ENCODE measurements at regions not wholly inside any gene's neighbourhood (a gene's known extent, or its start where the extent isn't known, plus 50 kb on each side); places are given as distances from the start of the nearest gene placed in this dataset.

GRCh38 chr21:43348170-43348766, 78.7 kb downstream of the SIK1 start:
- no peak for DNase-seq (ENCODE audit: low read depth in 2 of 2)

DNA sequence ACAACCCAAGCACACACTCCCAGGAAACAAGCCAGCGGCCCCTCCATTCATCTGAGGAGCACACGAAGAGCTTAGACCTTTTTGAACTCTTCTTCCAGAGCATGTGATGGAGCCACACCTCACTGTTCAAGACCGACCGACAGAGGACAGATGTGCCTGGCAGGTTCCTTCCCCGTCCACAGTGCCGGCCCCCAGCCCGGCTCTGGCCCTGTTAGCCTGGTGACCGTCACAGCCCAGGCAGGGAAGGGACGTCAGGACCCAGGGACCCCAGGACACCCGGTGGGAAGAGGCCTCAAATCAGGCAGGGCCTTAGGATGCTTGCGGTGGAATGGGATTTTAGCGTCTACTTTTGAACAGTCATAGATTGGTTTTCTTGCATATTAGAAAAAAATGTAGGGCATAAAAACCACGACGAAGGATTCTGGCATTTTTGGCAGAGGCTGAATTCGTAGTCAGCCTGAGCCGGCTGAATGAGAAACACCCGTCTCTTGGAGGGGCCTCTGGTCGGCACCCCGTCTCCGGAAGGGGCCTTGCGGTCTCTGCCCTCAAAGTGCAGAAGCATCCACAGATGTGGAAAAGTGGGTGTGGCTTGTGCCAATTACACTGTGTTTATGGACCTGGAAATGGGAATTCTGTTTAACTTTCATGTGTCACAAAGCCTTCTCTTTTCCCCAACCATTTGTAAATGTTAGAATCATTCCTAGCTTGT, 79.3 kb downstream of the SIK1 start:
- no peak for DNase-seq (ENCODE audit: low read depth in 2 of 2)

GRCh38 chr21:43346551-43346950, 80.4 kb downstream of the SIK1 start:
- DNase-seq (ENCODE audit: low read depth in 2 of 2), result no peak

DNA sequence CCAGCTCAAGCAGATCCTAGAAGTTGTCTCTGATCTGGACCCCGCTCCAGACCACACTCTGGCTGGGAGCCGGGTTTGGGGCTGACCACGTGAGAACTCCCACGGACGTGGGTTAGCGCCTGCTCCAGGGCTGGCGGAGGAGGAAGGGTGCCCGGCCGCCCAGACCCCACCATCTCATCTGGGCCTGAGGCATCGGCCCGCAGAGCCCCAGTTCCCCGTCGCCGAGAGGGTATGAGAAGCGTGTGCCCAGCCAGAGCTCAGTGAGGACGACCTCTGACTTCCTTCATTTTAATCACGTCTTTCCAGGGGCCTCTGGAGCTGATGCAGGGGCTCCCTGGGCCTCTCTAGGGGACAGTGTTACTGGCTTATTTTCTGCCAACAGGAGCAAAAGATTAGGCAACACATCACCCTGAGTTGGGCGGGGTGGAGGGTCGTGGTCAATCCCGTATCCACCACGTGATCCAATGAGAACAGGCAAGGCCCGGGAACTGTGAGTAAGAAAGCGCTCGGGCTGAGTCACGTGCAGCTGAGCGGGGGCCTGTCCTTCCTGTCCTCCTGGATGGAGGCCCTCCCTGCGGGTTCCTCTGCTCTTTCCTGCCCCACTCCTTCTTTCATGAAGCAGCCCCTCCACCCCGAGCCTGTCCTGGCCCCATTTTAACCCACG, 81.1 kb downstream of the SIK1 start:
- DNase-seq (ENCODE audit: low read depth in 2 of 2), result peak; percentile 10 to 40

DNA sequence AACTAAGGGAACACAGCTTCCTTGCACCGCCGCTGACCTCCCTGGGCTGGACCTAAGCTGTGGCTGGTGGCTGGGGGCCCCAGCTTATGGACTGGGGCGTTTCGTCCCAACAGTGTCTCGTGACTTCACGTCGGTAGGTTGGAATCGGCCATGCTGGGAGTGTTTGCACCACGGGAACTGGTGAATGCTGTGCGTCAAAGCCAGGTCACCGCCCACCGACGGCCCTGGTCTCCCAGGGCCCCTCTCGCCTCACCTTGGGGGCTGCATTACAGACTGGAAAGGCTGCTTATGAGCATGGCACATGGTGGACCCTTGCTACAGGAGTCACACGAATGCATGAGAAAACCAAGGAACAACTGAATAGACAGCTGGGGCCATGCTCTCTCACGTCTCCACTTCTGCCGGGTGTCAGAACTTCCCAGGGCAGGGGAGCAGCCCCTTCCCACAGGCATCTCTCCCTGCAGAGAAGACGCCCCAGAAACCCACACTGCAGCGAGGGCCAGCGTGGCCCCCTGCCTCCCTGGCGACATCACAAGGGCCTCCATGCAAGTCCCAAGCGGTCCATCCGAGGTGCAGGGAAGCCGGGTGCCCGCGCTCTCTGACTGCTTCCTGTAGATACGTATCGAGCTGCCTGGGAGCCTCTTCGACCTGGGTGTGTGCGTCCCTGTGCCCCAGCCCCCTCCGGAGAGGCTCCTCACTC, 81.7 kb downstream of the SIK1 start:
- DNase-seq (ENCODE audit: low read depth in 2 of 2), result no peak

GRCh38 chr21:43343992-43344886, 82.7 kb downstream of the SIK1 start:
- no peak for DNase-seq (ENCODE audit: low read depth in 2 of 2)

DNA sequence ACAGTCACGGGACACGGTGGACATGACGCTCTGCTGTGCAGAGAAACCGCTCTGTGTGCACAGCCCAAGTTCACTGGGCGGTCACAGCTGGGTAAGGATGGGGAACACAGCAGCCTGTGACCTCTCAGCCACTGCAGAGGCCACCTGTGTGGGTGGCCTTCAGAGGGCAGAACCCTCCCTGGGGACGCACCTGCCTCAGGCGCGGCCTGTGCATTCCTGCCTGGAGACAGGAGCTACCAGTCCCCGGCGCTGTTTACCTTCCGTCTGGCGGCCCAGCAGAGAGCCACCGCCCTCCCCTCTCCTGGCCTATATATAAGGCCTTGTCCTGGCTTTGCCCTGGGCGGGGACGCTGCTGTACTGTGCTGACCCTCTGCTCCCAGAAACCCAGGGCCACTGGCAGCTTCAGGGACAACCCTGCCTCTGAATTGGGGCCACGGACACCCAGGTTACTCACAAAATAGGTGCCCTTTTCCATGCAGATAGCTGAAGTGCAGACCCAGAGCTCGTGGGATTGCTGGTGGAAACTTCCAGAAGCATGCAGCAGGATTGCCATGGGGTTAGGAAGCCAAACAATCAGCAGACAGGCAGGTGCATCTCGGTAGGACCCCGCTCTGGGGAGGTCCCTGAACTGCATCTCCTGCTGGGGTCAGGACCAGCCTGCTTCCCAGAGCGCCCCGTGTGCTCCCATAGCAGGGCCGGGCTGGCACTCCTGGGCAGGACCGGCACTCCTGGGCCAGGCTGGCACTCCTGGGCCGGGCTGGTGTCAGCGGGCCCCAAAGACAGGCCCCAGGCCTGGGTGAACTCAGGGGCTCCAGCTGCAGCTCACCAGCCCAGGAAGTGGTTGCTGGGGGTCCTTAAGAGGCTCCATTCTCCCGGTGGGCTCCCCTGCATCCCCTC, 83.6 kb downstream of the SIK1 start:
- no peak for DNase-seq (ENCODE audit: low read depth in 2 of 2)

DNA sequence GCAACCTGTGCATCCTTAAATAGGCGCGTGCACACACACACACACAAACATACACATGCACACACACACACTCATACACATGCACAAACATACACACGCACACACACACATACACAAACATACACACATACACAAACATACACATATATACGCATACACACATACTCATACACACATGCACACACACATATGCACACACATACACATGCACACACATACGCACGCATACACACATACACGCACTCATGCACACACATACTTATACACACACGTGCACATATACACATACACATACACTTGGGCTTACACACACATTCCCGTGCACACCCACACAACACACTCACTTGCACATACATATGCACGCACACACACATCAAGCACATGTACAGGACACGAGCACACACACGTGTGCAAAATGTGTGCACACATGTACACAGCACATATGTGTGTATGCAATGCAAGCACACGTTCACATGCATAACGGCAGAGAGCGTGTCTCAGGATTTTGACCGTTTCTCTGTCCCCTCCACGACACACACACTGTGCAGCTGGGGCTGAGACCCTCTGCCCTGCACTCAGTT, 84.5 kb downstream of the SIK1 start:
- no peak for DNase-seq (ENCODE audit: low read depth in 2 of 2)

DNA sequence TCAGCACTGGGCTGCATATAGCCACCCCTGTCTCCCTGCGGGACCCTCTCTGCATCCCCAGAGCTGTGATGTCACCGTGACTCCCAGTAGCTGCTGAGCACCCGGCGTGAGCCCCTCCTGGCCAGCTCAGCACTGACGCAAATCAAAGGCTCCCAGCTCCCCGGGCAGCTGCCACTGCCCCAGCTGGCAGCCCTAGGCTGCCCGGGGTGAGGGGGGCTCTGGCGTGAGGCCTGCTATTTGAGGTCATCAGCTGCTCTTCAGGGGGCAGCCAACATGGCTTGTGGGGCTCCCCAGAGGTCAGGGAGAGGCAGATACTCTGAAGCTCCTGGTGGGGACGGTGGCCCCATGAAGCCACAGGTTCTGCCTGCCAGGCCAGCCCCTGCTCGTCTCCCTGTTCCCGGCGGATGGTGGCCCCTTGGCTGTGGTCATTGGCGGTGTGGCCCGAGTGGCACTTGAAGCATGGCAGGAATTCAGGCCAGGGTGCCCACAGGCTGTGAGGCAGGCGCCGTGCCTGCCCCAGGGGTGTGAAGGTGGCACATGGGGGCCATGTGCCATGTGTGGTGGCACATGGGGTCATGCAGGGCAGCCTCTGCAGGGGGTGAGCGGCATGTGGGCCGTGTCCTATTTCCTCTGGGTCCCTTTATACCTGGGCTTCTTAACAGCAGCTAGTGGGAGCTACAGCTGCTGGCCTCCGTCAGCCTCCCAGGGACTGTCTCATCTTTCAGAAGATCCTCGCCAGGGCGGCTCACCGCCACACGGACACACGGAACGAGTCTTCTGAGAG, 85.4 kb downstream of the SIK1 start:
- DNase-seq (ENCODE audit: low read depth in 2 of 2), result no peak

- DNase-seq (ENCODE audit: low read depth in 2 of 2), result no peak
These were observed 86.2 kb downstream of the SIK1 start for GRCh38 chr21:43340491-43341377.

- DNase-seq (ENCODE audit: low read depth in 2 of 2), result no peak
These were observed 87.3 kb downstream of the SIK1 start for GRCh38 chr21:43339668-43340067.

DNA sequence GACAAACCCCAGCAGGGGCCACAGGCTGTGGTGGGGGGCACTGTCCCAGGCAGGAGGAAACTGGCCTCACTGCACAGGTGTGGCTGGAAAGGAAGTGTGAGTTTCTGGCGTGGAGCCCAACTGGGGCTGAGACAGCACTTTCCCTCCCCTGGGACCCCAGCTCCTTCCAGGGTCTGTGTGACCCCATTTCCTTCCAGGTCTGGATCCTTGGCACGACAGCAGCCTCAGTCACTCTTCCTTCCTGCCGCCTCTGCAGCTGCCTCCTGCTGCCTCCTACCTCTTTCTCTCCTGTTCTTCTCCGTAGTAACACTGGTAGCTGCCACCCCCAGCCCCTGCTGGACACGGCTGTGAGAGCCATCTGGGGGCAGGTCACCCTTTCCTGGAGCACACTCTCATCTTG, 88.0 kb downstream of the SIK1 start:
- DNase-seq (ENCODE audit: low read depth in 2 of 2), result no peak

DNA sequence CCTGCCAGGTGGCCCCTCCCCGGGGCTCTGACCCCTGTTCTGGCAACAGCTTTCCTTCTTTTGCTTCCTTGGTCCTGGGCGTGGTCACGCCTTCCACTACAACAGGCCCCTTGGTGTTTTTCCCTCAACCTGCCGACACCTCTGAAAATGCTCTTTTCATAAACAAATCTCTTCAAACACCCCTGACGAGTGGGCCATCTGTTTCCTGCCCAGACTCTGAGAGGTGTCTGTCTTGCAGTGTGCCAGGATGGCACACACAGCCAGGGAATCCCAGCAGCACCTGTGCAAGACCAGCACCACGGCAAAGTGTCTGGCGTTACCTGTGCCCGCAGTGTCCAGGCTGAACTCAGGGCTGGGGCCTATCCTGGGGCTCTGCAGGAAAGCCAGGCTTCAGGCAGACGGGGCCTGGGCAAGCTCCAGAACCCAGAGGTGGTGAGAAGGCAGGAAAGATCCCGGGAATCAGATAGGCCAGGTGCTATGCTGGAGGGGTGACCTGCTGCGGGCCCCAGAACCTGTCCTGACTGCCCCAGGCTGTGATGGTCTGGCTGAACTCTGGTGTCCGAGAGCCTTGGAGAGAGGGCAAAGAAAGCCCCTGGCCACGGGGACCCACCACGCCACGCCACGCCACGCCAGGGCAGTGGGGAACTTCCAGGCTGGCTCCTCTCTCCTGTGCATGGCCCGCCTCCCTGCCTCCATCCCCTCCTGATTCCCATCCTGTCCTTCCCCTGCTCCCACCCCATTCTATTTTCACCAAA, 88.9 kb downstream of the SIK1 start:
- no peak for DNase-seq (ENCODE audit: low read depth in 2 of 2)

DNA sequence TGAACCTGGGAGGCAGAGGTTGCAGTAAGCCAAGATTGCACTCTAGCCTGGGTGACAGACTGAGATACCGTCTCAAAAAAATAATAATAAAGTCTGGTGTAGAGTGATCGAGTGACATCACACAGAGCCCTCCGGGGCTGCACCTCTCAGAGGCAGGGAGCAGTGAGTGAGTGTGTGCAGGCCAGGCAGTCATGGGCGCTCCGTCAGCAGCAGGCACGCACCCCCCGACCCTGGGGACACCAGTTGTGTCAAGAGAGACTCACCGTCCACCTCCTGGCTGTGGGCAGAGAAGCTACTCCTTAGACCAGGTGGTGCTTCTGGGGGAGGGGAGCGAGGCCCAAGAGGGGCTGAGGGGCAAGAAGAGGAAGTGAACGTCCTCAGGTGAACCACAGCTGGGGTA, 91.8 kb downstream of the SIK1 start:
- DNase-seq (ENCODE audit: low read depth in 2 of 2), result no peak

DNA sequence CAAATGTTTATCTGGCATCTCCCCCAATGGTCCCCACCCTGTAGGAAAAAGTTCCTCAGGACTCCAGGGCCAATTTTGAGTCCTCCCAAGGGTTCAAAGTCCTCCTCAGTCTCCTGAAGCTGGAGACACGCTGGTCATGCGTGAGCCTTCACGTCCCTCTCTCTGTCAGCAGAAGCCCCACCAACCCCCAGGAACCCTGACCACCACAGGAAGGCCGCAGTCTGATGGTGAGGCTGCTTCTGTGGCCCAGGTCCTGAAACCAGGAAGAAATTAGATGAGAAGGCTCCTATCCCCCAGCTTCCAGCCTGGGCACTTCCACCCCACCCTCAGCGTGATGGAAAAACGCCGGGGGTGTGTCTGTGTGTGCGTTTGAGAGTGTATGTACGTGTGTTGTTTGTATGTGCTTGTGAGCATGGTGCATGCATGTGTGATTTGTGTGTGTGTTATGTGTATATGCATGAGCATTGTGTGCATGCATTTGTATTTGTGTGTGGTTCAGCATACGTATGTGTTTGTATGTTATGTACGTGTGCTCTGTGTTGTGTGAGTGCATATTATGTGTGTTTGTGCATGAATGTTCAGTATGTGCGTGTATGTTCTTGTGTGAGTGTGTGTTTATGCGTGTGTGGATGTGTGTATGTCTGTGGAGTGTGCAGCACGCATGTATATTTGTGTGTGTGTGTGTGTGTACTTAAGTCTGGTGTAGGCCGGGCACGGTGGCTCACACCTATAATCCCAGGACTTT, 92.5 kb downstream of the SIK1 start:
- no peak for DNase-seq (ENCODE audit: low read depth in 2 of 2)

GRCh38 chr21:43333298-43334062, 93.5 kb downstream of the SIK1 start:
- no peak for DNase-seq (ENCODE audit: low read depth in 2 of 2)
